Activated naive CD4-positive, alpha-beta T cell treated with anti-CD3 and anti-CD28 coated beads, Interleukin-2, amount 10 ng/mL, durations not matched to agents 7 days and 5 days (primary cell): ENCODE measurements at regions not wholly inside any gene's neighbourhood (a gene's known extent, or its start where the extent isn't known, plus 50 kb on each side); places are given as distances from the start of the nearest gene placed in this dataset.

Experiments
- CTCF ChIA-PET: fragments of 350-600 bp; sonication (Branson Sonifier 250); formaldehyde crosslinking; loops from one replicate; lab custom pipeline; 2021; ENCODE audit warnings: antibody characterized with exemption; lab: Charles Lee
- DNase-seq: peaks from one replicate; pipeline ENCODE4 v3.0.0-alpha.2; 2020
- H3K27ac Mint-ChIP-seq: one replicate; pipeline ENCODE4 v1.8.0; 2021; ENCODE audit warnings: mild to moderate bottlenecking, moderate library complexity, mixed read lengths
- H3K27me3 Mint-ChIP-seq: one replicate; pipeline ENCODE4 v1.8.0; 2021; ENCODE audit warnings: mild to moderate bottlenecking, mixed read lengths
- H3K36me3 Mint-ChIP-seq: one replicate; pipeline ENCODE4 v1.8.0; 2021; ENCODE audit warnings: mixed read lengths
- H3K4me1 Mint-ChIP-seq: one replicate; pipeline ENCODE4 v1.8.0; 2021; ENCODE audit warnings: mixed read lengths
- H3K4me3 Mint-ChIP-seq: one replicate; pipeline ENCODE4 v1.8.0; 2021; ENCODE audit warnings: mild to moderate bottlenecking, moderate library complexity, mixed read lengths
- H3K9me3 Mint-ChIP-seq: one replicate; pipeline ENCODE4 v1.8.0; 2021; ENCODE audit warnings: mixed read lengths

- Mint-ChIP-seq H3K9me3 (no peaks in the 10 kb centered on the region), H3K27me3 (no peaks in the 10 kb centered on the region), H3K4me1 (peaks cover 7% of the 10 kb centered on the region), H3K27ac (no peak overlapping the region), H3K4me3 (no peak overlapping the region), H3K36me3 (no peaks in the 10 kb centered on the region)
- no peak for DNase-seq
- CTCF ChIA-PET, result no interaction called here
Observed at GRCh38 chr1:83115785-83116184, 883.1 kb downstream of the TTLL7 start.

- Mint-ChIP-seq H3K27me3 (no peaks in the 10 kb centered on the region), H3K4me3 (no peak overlapping the region), H3K4me1 (peaks cover 7% of the 10 kb centered on the region), H3K36me3 (no peaks in the 10 kb centered on the region), H3K9me3 (no peaks in the 10 kb centered on the region), H3K27ac (no peak overlapping the region)
- CTCF ChIA-PET, result no interaction called here
- no peak for DNase-seq
Observed at GRCh38 chr1:83114136-83114834, 884.6 kb downstream of the TTLL7 start.

GRCh38 chr1:83113652-83114051 lies 885.3 kb downstream of the TTLL7 start:
- no peak overlapping the region for H3K4me3 Mint-ChIP-seq
- no peak for DNase-seq
- no peak overlapping the region for H3K27ac Mint-ChIP-seq
- CTCF ChIA-PET, result no interaction called here
- H3K27me3 Mint-ChIP-seq, result no peaks in the 10 kb centered on the region
- no peaks in the 10 kb centered on the region for H3K9me3 Mint-ChIP-seq
- no peaks in the 10 kb centered on the region for H3K36me3 Mint-ChIP-seq
- peaks cover 7% of the 10 kb centered on the region for H3K4me1 Mint-ChIP-seq

GRCh38 chr1:83112248-83112885 lies 886.6 kb downstream of the TTLL7 start:
- no peaks in the 10 kb centered on the region for H3K36me3 Mint-ChIP-seq
- CTCF ChIA-PET, result no interaction called here

GRCh38 chr1:83110156-83110555 lies 888.8 kb downstream of the TTLL7 start:
- no peaks in the 10 kb centered on the region for H3K27me3 Mint-ChIP-seq
- CTCF ChIA-PET, result no interaction called here
- H3K9me3 Mint-ChIP-seq, result no peaks in the 10 kb centered on the region
- H3K4me3 Mint-ChIP-seq, result no peak overlapping the region
- H3K4me1 Mint-ChIP-seq, result peaks cover 7% of the 10 kb centered on the region
- no peaks in the 10 kb centered on the region for H3K36me3 Mint-ChIP-seq
- no peak for DNase-seq
- no peak overlapping the region for H3K27ac Mint-ChIP-seq

More at GRCh38 chr1:83112248-83112885, 886.6 kb downstream of the TTLL7 start:
- Mint-ChIP-seq H3K27me3 (no peaks in the 10 kb centered on the region), H3K9me3 (no peaks in the 10 kb centered on the region), H3K27ac (no peak overlapping the region), H3K4me3 (no peak overlapping the region), H3K4me1 (peaks cover 7% of the 10 kb centered on the region)
- DNase-seq, result no peak

GRCh38 chr1:83109692-83110091 lies 889.2 kb downstream of the TTLL7 start:
- CTCF ChIA-PET, result no interaction called here
- Mint-ChIP-seq H3K4me1 (peaks cover 7% of the 10 kb centered on the region), H3K4me3 (no peak overlapping the region), H3K27me3 (no peaks in the 10 kb centered on the region), H3K9me3 (no peaks in the 10 kb centered on the region), H3K36me3 (no peaks in the 10 kb centered on the region), H3K27ac (no peak overlapping the region)
- DNase-seq, result no peak

GRCh38 chr1:83104558-83104957 lies 894.4 kb downstream of the TTLL7 start:
- no peaks in the 10 kb centered on the region for H3K27me3 Mint-ChIP-seq
- no peak overlapping the region for H3K4me3 Mint-ChIP-seq
- H3K27ac Mint-ChIP-seq, result no peak overlapping the region
- no peak for DNase-seq
- H3K36me3 Mint-ChIP-seq, result no peaks in the 10 kb centered on the region
- H3K9me3 Mint-ChIP-seq, result no peaks in the 10 kb centered on the region
- H3K4me1 Mint-ChIP-seq, result no peaks in the 10 kb centered on the region
- CTCF ChIA-PET, result no interaction called here

- Mint-ChIP-seq H3K9me3 (no peaks in the 10 kb centered on the region), H3K4me1 (no peaks in the 10 kb centered on the region), H3K4me3 (no peak overlapping the region), H3K27ac (no peak overlapping the region), H3K36me3 (no peaks in the 10 kb centered on the region), H3K27me3 (no peaks in the 10 kb centered on the region)
- no peak for DNase-seq
- CTCF ChIA-PET, result no interaction called here
Observed at GRCh38 chr1:83103341-83103740, 895.6 kb downstream of the TTLL7 start.

- Mint-ChIP-seq H3K36me3 (no peaks in the 10 kb centered on the region), H3K4me3 (no peak overlapping the region), H3K27ac (no peak overlapping the region), H3K4me1 (no peaks in the 10 kb centered on the region), H3K27me3 (no peaks in the 10 kb centered on the region), H3K9me3 (no peaks in the 10 kb centered on the region)
- no peak for DNase-seq
- CTCF ChIA-PET, result no interaction called here
Observed at GRCh38 chr1:83102630-83103071, 896.3 kb downstream of the TTLL7 start.

- no peak overlapping the region for H3K27ac Mint-ChIP-seq
- no peak overlapping the region for H3K4me3 Mint-ChIP-seq
- H3K9me3 Mint-ChIP-seq, result no peaks in the 10 kb centered on the region
- CTCF ChIA-PET, result no interaction called here
- no peak for DNase-seq
- no peaks in the 10 kb centered on the region for H3K27me3 Mint-ChIP-seq
- H3K36me3 Mint-ChIP-seq, result no peaks in the 10 kb centered on the region
- H3K4me1 Mint-ChIP-seq, result no peaks in the 10 kb centered on the region
Observed at GRCh38 chr1:83101406-83101805, 897.5 kb downstream of the TTLL7 start.

GRCh38 chr1:83100133-83100532 lies 898.8 kb downstream of the TTLL7 start:
- Mint-ChIP-seq H3K9me3 (no peaks in the 10 kb centered on the region), H3K27ac (no peak overlapping the region), H3K4me1 (no peaks in the 10 kb centered on the region), H3K4me3 (no peak overlapping the region), H3K27me3 (no peaks in the 10 kb centered on the region), H3K36me3 (no peaks in the 10 kb centered on the region)
- DNase-seq, result no peak
- CTCF ChIA-PET, result no interaction called here

- H3K27me3 Mint-ChIP-seq, result no peaks in the 10 kb centered on the region
- H3K9me3 Mint-ChIP-seq, result no peaks in the 10 kb centered on the region
- no peak for DNase-seq
- H3K27ac Mint-ChIP-seq, result no peak overlapping the region
- no peak overlapping the region for H3K4me3 Mint-ChIP-seq
- no peaks in the 10 kb centered on the region for H3K4me1 Mint-ChIP-seq
- no peaks in the 10 kb centered on the region for H3K36me3 Mint-ChIP-seq
- CTCF ChIA-PET, result no interaction called here
Observed at GRCh38 chr1:83098791-83099190, 900.1 kb downstream of the TTLL7 start.

GRCh38 chr1:83098131-83098530 lies 900.8 kb downstream of the TTLL7 start:
- Mint-ChIP-seq H3K4me3 (no peak overlapping the region), H3K27ac (no peak overlapping the region), H3K36me3 (no peaks in the 10 kb centered on the region), H3K4me1 (no peaks in the 10 kb centered on the region), H3K9me3 (no peaks in the 10 kb centered on the region), H3K27me3 (no peaks in the 10 kb centered on the region)
- no peak for DNase-seq
- CTCF ChIA-PET, result no interaction called here

- Mint-ChIP-seq H3K4me1 (no peaks in the 10 kb centered on the region), H3K9me3 (no peaks in the 10 kb centered on the region)
Observed at GRCh38 chr1:83097715-83098114, 901.2 kb downstream of the TTLL7 start.

GRCh38 chr1:83095570-83095969 lies 903.4 kb downstream of the TTLL7 start:
- H3K36me3 Mint-ChIP-seq, result no peaks in the 10 kb centered on the region
- no peak overlapping the region for H3K27ac Mint-ChIP-seq
- no peaks in the 10 kb centered on the region for H3K9me3 Mint-ChIP-seq

More at GRCh38 chr1:83097715-83098114, 901.2 kb downstream of the TTLL7 start:
- no peaks in the 10 kb centered on the region for H3K27me3 Mint-ChIP-seq
- DNase-seq, result no peak
- CTCF ChIA-PET, result no interaction called here
- H3K4me3 Mint-ChIP-seq, result no peak overlapping the region
- H3K27ac Mint-ChIP-seq, result no peak overlapping the region
- H3K36me3 Mint-ChIP-seq, result no peaks in the 10 kb centered on the region

More at GRCh38 chr1:83095570-83095969, 903.4 kb downstream of the TTLL7 start:
- Mint-ChIP-seq H3K4me1 (no peaks in the 10 kb centered on the region), H3K4me3 (no peak overlapping the region), H3K27me3 (no peaks in the 10 kb centered on the region)
- CTCF ChIA-PET, result no interaction called here
- no peak for DNase-seq
